Naive thymus-derived CD4-positive, alpha-beta T cell (primary cell): ENCODE measurements at regions not wholly inside any gene's neighbourhood (a gene's known extent, or its start where the extent isn't known, plus 50 kb on each side); places are given as distances from the start of the nearest gene placed in this dataset.
A peak's percentile ranks its signal among the peaks of the same experiment; 100 is the strongest.

Experiments
- ATAC-seq: fragments of 150-1000 bp; cut with Tn5 transposase; 2 replicates; pipeline ENCODE4 v1.10.0; 2021; ENCODE audit warnings: mild to moderate bottlenecking, moderate library complexity
- CTCF ChIA-PET: fragments of 350-600 bp; sonication (Branson Sonifier 250); formaldehyde crosslinking; loops from one replicate; lab custom pipeline; 2021; ENCODE audit warnings: antibody characterized with exemption; lab: Charles Lee
- POLR2A ChIA-PET: fragments of 350-600 bp; sonication (Branson Sonifier 250); formaldehyde crosslinking; loops from one replicate; lab custom pipeline; 2021; ENCODE audit warnings: antibody characterized with exemption, inconsistent platforms; lab: Charles Lee
- DNase-seq, 9 donors: peaks; one replicate each; pipeline versions ENCODE4 v3.0.0 to v3.0.0-alpha.2; 2020 to 2022; ENCODE audit warnings: mixed read lengths in 1 of 9
- H3K27ac ChIP-seq: one replicate; pipeline ENCODE4 v1.7.0; 2013; ENCODE audit warnings: mild to moderate bottlenecking, low read depth, low read length, moderate library complexity
- H3K27me3 ChIP-seq, 2 donors: one replicate each; pipeline ENCODE4 v1.7.0; 2013; ENCODE audit warnings: low read length in 2 of 2, mild to moderate bottlenecking in 2 of 2, moderate library complexity in 2 of 2; ENCODE audit not compliant: control insufficient read depth in 2 of 2, insufficient read depth in 2 of 2
- H3K36me3 ChIP-seq, 3 experiments: 1 replicate in 2 of 3; 2 replicates in 1 of 3; pipeline ENCODE4 v1.7.0; 2013; ENCODE audit warnings: low read length in 3 of 3, mild to moderate bottlenecking in 3 of 3, moderate library complexity in 1 of 3; ENCODE audit not compliant: insufficient read depth in 3 of 3, control insufficient read depth in 2 of 3
- H3K4me1 ChIP-seq, 2 donors: one replicate each; pipeline ENCODE4 v1.7.0; 2013; ENCODE audit warnings: low read length in 2 of 2, mild to moderate bottlenecking in 2 of 2, moderate library complexity in 1 of 2; ENCODE audit not compliant: control insufficient read depth in 2 of 2, insufficient read depth in 2 of 2
- H3K4me3 ChIP-seq: 2 replicates; pipeline ENCODE4 v1.7.0; 2013; ENCODE audit warnings: mild to moderate bottlenecking, low read length
- H3K9me3 ChIP-seq, 3 experiments: 1 replicate in 2 of 3; 2 replicates in 1 of 3; pipeline ENCODE4 v1.7.0; 2013; ENCODE audit warnings: low read length in 3 of 3; ENCODE audit not compliant: control insufficient read depth in 2 of 3
- H3K27ac Mint-ChIP-seq, 9 donors: one replicate each; pipeline ENCODE4 v1.8.0; 2020 to 2022; ENCODE audit warnings: mixed read lengths in 9 of 9, mild to moderate bottlenecking in 8 of 9, moderate library complexity in 5 of 9, inconsistent platforms in 2 of 9
- H3K27me3 Mint-ChIP-seq, 5 donors: one replicate each; pipeline ENCODE4 v1.8.0; 2021 to 2022; ENCODE audit warnings: mixed read lengths in 5 of 5, mild to moderate bottlenecking in 1 of 5
- H3K36me3 Mint-ChIP-seq, 5 donors: one replicate each; pipeline ENCODE4 v1.8.0; 2020 to 2022; ENCODE audit warnings: mixed read lengths in 5 of 5, mild to moderate bottlenecking in 3 of 5, inconsistent platforms in 1 of 5
- H3K4me1 Mint-ChIP-seq, 7 donors: one replicate each; pipeline ENCODE4 v1.8.0; 2020 to 2022; ENCODE audit warnings: mixed read lengths in 7 of 7, mild to moderate bottlenecking in 3 of 7, inconsistent platforms in 1 of 7
- H3K4me3 Mint-ChIP-seq, 10 donors: one replicate each; pipeline ENCODE4 v1.8.0; 2020 to 2022; ENCODE audit warnings: mild to moderate bottlenecking in 10 of 10, mixed read lengths in 10 of 10, moderate library complexity in 6 of 10, inconsistent platforms in 2 of 10
- H3K9me3 Mint-ChIP-seq, 11 donors: one replicate each; pipeline ENCODE4 v1.8.0; 2020 to 2022; ENCODE audit warnings: mixed read lengths in 11 of 11, mild to moderate bottlenecking in 4 of 11, inconsistent platforms in 1 of 11, moderate library complexity in 1 of 11
- intact Hi-C, 2 donors: fragments of 100-400 bp; cut with micrococcal nuclease; formaldehyde crosslinking; loops; one replicate each; pipeline ENCODE4 v1.15.1; 2023

GRCh38 chr6:33934731-33935270 lies 131.0 kb upstream of the MLN start:
- CTCF ChIA-PET = no interaction called here
- H3K4me3 Mint-ChIP-seq = no peak overlapping the region
- DNase-seq (no peak), ATAC-seq (no peak)
- H3K9me3 Mint-ChIP-seq = peaks cover 0 to 2% (median 0%) of the 10 kb centered on the region in 11 donors
- intact Hi-C loops = no loop called here
- no peaks in the 10 kb centered on the region for H3K4me1 ChIP-seq
- no peaks in the 10 kb centered on the region for H3K36me3 Mint-ChIP-seq
- no peak overlapping the region for H3K27ac ChIP-seq
- H3K4me1 Mint-ChIP-seq = peaks cover 0 to 14% (median 0%) of the 10 kb centered on the region in 7 donors
- no peak overlapping the region for H3K27ac Mint-ChIP-seq
- POLR2A ChIA-PET = no interaction called here
- H3K27me3 ChIP-seq = no peaks in the 10 kb centered on the region
- no peak overlapping the region for H3K4me3 ChIP-seq
- H3K27me3 Mint-ChIP-seq = peaks cover 0 to 38% (median 0%) of the 10 kb centered on the region in 5 donors
- no peaks in the 10 kb centered on the region for H3K9me3 ChIP-seq
- no peaks in the 10 kb centered on the region for H3K36me3 ChIP-seq

- Histone ChIP-seq H3K36me3 (no peaks in the 10 kb centered on the region), H3K27me3 (no peaks in the 10 kb centered on the region), H3K4me3 (no peak overlapping the region), H3K9me3 (no peaks in the 10 kb centered on the region), H3K27ac (no peak overlapping the region), H3K4me1 (no peaks in the 10 kb centered on the region)
- H3K27ac Mint-ChIP-seq = no peak overlapping the region
- no peak for ATAC-seq
- DNase-seq = no peak
- POLR2A ChIA-PET = no interaction called here
- no peaks in the 10 kb centered on the region for H3K36me3 Mint-ChIP-seq
- peaks cover 0 to 32% (median 0%) of the 10 kb centered on the region in 5 donors for H3K27me3 Mint-ChIP-seq
- H3K4me1 Mint-ChIP-seq = peaks cover 0 to 11% (median 0%) of the 10 kb centered on the region in 7 donors
- peaks cover 0 to 3% (median 0%) of the 10 kb centered on the region in 11 donors for H3K9me3 Mint-ChIP-seq
- H3K4me3 Mint-ChIP-seq = no peak overlapping the region
- intact Hi-C loops = no loop called here
- CTCF ChIA-PET = no interaction called here
These were observed 129.3 kb upstream of the MLN start for GRCh38 chr6:33933101-33933500.

- Mint-ChIP-seq H3K36me3 (no peaks in the 10 kb centered on the region), H3K27ac (peak overlapping the region in 1 of 9 donors; percentile 45), H3K9me3 (peaks cover 0 to 3% (median 0%) of the 10 kb centered on the region in 11 donors), H3K27me3 (peaks cover 0 to 32% (median 0%) of the 10 kb centered on the region in 5 donors), H3K4me3 (no peak overlapping the region), H3K4me1 (peaks cover 0 to 11% (median 0%) of the 10 kb centered on the region in 7 donors)
- Histone ChIP-seq H3K36me3 (no peaks in the 10 kb centered on the region), H3K27me3 (no peaks in the 10 kb centered on the region), H3K4me1 (no peaks in the 10 kb centered on the region), H3K9me3 (no peaks in the 10 kb centered on the region), H3K4me3 (no peak overlapping the region), H3K27ac (no peak overlapping the region)
- ChIA-PET POLR2A (no interaction called here), CTCF (interaction anchor here (0.6 kb wide), 1 partner anchor 65 kb away, joined by 3 read pairs; no protein-coding TSS in a partner anchor)
- DNase-seq = no peak
- no peak for ATAC-seq
- intact Hi-C loops = no loop called here
These were observed 128.0 kb upstream of the MLN start for GRCh38 chr6:33931799-33932198.

- H3K9me3 ChIP-seq = no peaks in the 10 kb centered on the region
- peaks cover 0 to 27% (median 0%) of the 10 kb centered on the region in 5 donors for H3K27me3 Mint-ChIP-seq
- H3K27me3 ChIP-seq = no peaks in the 10 kb centered on the region
- no peak overlapping the region for H3K4me3 Mint-ChIP-seq
- ATAC-seq = no peak
- no peak overlapping the region for H3K27ac Mint-ChIP-seq
- H3K4me1 Mint-ChIP-seq = peaks cover 0 to 6% (median 0%) of the 10 kb centered on the region in 7 donors
- H3K27ac ChIP-seq = no peak overlapping the region
- intact Hi-C loops = no loop called here
- ChIA-PET POLR2A (no interaction called here), CTCF (no interaction called here)
- H3K36me3 Mint-ChIP-seq = no peaks in the 10 kb centered on the region
- peaks cover 0 to 3% (median 0%) of the 10 kb centered on the region in 11 donors for H3K9me3 Mint-ChIP-seq
- DNase-seq = no peak
- H3K36me3 ChIP-seq = no peaks in the 10 kb centered on the region
- H3K4me1 ChIP-seq = no peaks in the 10 kb centered on the region
- no peak overlapping the region for H3K4me3 ChIP-seq
These were observed 125.9 kb upstream of the MLN start for GRCh38 chr6:33929575-33930288.

- intact Hi-C loops = no loop called here
- H3K9me3 Mint-ChIP-seq = peaks cover 0 to 3% (median 0%) of the 10 kb centered on the region in 11 donors
- H3K27ac Mint-ChIP-seq = no peak overlapping the region
- Histone ChIP-seq H3K9me3 (no peaks in the 10 kb centered on the region), H3K27ac (no peak overlapping the region), H3K4me1 (peaks cover 8 to 11% of the 10 kb centered on the region in 2 donors), H3K4me3 (no peak overlapping the region), H3K27me3 (no peaks in the 10 kb centered on the region), H3K36me3 (no peaks in the 10 kb centered on the region)
- no peak overlapping the region for H3K4me3 Mint-ChIP-seq
- POLR2A ChIA-PET = interaction anchor here (0.7 kb wide), 2 partner anchors 93 to 105 kb away, joined by 3 to 4 read pairs; no protein-coding TSS in a partner anchor
- DNase-seq (no peak), ATAC-seq (no peak)
- CTCF ChIA-PET = no interaction called here
- no peaks in the 10 kb centered on the region for H3K36me3 Mint-ChIP-seq
- peaks cover 0 to 15% (median 0%) of the 10 kb centered on the region in 5 donors for H3K27me3 Mint-ChIP-seq
- H3K4me1 Mint-ChIP-seq = peaks cover 2 to 18% (median 10%) of the 10 kb centered on the region in 7 donors
These were observed 123.8 kb upstream of the MLN start for GRCh38 chr6:33927616-33928015.

GRCh38 chr6:33927112-33927511 lies 123.3 kb upstream of the MLN start:
- ATAC-seq = no peak
- H3K9me3 ChIP-seq = no peaks in the 10 kb centered on the region
- Mint-ChIP-seq H3K9me3 (peaks cover 0 to 3% (median 0%) of the 10 kb centered on the region in 11 donors), H3K4me1 (peaks cover 2 to 18% (median 10%) of the 10 kb centered on the region in 7 donors), H3K27me3 (peaks cover 0 to 10% (median 0%) of the 10 kb centered on the region in 5 donors), H3K36me3 (no peaks in the 10 kb centered on the region), H3K27ac (no peak overlapping the region), H3K4me3 (no peak overlapping the region)
- H3K4me3 ChIP-seq = no peak overlapping the region
- peaks cover 8 to 11% of the 10 kb centered on the region in 2 donors for H3K4me1 ChIP-seq
- POLR2A ChIA-PET = interaction anchor here (0.7 kb wide), 1 partner anchor 105 kb away, joined by 4 read pairs; no protein-coding TSS in a partner anchor
- intact Hi-C loops = no loop called here
- no peak for DNase-seq
- H3K27ac ChIP-seq = no peak overlapping the region
- H3K36me3 ChIP-seq = no peaks in the 10 kb centered on the region
- no peaks in the 10 kb centered on the region for H3K27me3 ChIP-seq
- CTCF ChIA-PET = no interaction called here
